Urothelium cell line (cell line): ENCODE measurements at regions not wholly inside any gene's neighbourhood (a gene's known extent, or its start where the extent isn't known, plus 50 kb on each side); places are given as distances from the start of the nearest gene placed in this dataset.
"Not testable (repeated sequence)": the region's sequence is repeated elsewhere in the genome, so short reads cannot be mapped to it uniquely, and the experiment has no call there.

Source experiments
- DNase-seq: peaks from one replicate; pipeline ENCODE4 v3.0.0; 2011; ENCODE audit warnings: low spot score, mixed read lengths
- FAIRE-seq: peaks from 2 replicates; lab custom pipeline; 2011; peaks lifted over from hg19 to GRCh38; lab: Jason Lieb, UNC

GRCh38 chr6:11851387-11851786 is 72.8 kb upstream of the ADTRP start:
- FAIRE-seq, result no peak
- peak; percentile 32 for DNase-seq

GRCh38 chr6:11848852-11849731 is 70.5 kb upstream of the ADTRP start:
- DNase-seq (no peak), FAIRE-seq (no peak)

GRCh38 chr6:11848346-11848651 is 69.7 kb upstream of the ADTRP start:
- DNase-seq (no peak), FAIRE-seq (no peak)

GRCh38 chr6:11847515-11848345 is 69.1 kb upstream of the ADTRP start:
- FAIRE-seq, result no peak

GRCh38 chr6:11847068-11847467 is 68.5 kb upstream of the ADTRP start:
- FAIRE-seq, DNase-seq: not testable (repeated sequence)

More at GRCh38 chr6:11847515-11848345, 69.1 kb upstream of the ADTRP start:
- DNase-seq, result no peak

- no peak for FAIRE-seq
- DNase-seq, result no peak
These were observed 67.3 kb upstream of the ADTRP start for GRCh38 chr6:11845664-11846577.

- not testable (repeated sequence) for DNase-seq, FAIRE-seq
These were observed 64.2 kb upstream of the ADTRP start for GRCh38 chr6:11842795-11843194.

GRCh38 chr6:11835065-11835464 is 56.5 kb upstream of the ADTRP start:
- no peak for DNase-seq

GRCh38 chr6:11833626-11834592 is 55.3 kb upstream of the ADTRP start:
- FAIRE-seq (no peak), DNase-seq (no peak)

More at GRCh38 chr6:11835065-11835464, 56.5 kb upstream of the ADTRP start:
- FAIRE-seq, result no peak

GRCh38 chr6:11831653-11832052 is 53.0 kb upstream of the ADTRP start:
- FAIRE-seq, result no peak
- DNase-seq, result no peak

- FAIRE-seq (no peak), DNase-seq (no peak)
These were observed 51.9 kb upstream of the ADTRP start for GRCh38 chr6:11830520-11830919.

GRCh38 chr6:11830105-11830504 is 51.5 kb upstream of the ADTRP start:
- FAIRE-seq, result no peak
- no peak for DNase-seq

- DNase-seq, result no peak
These were observed 49.8 kb upstream of the ADTRP start for GRCh38 chr6:11828262-11828870.

More at GRCh38 chr6:11828262-11828870, 49.8 kb upstream of the ADTRP start:
- FAIRE-seq, result no peak
